ENCODE measurements at regions not wholly inside any gene's neighbourhood (a gene's known extent, or its start where the extent isn't known, plus 50 kb on each side); places are given as distances from the start of the nearest gene placed in this dataset.

DNA sequence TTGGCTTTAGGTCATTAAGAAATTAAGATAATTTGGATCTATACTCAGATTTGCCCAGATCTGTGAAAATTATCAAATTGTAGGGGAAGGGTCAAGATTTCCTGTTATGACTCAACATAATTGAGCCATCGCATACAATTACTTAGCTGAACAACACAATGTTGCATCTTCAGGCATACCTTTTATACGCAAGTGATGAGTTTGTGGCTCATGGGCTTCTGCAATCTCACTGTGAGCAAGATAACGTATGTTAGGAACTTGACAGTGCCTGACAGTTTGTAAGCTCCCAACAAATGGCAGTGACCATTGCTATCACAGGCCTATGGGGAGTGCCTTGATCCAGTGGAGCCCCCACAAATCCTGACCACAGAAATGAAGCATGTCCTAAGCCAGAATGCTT, 199.7 kb downstream of the BCAT1 start:
- no peaks in the 10 kb centered on the region for H4K20me1 ChIP-seq (ENCODE audit: insufficient read depth)
- BruUV-seq (replicated peaks) = no TSS peak
- no peak overlapping the region for H3K27ac ChIP-seq (ENCODE audit: low read depth, low read length)
- H3K4me2 ChIP-seq (ENCODE audit: low read length) = no peak overlapping the region
- no peaks in the 10 kb centered on the region for H3K36me3 ChIP-seq (ENCODE audit: control insufficient read depth in 1 of 2, insufficient read depth in 2 of 2, low read length in 2 of 2)
- H3K9me3 ChIP-seq (ENCODE audit: control insufficient read depth in 1 of 2, insufficient read depth in 1 of 2, low read depth in 1 of 2, low read length in 2 of 2) = no peaks in the 10 kb centered on the region
- ChIA-PET RAD21 (ENCODE audit: low non-redundant PET in 1 of 2, low total read pairs in 2 of 2, uncharacterized antibody in 2 of 2, unreplicated experiment in 2 of 2) (no interaction called here), POLR2A (no interaction called here), CTCF (no interaction called here)
- H3K9me2 ChIP-seq (ENCODE audit: insufficient read depth) = no peaks in the 10 kb centered on the region
- H3K79me2 ChIP-seq (ENCODE audit: insufficient read depth, low read length) = no peaks in the 10 kb centered on the region
- no peak for ATAC-seq
- no peak overlapping the region for H3K9ac ChIP-seq (ENCODE audit: low read length)
- no peak overlapping the region for H3K4me3 ChIP-seq (replicated peaks in 1 of 2; ENCODE audit: low read depth in 1 of 2, low read length in 2 of 2)
- DNase-seq (ENCODE audit: low read depth, low spot score) = no peak
- no peak overlapping the region for H2AFZ ChIP-seq (ENCODE audit: low read depth, low read length, poor library complexity, severe bottlenecking)
- intact Hi-C loops (cut with micrococcal nuclease) = no loop called here
- no peaks in the 10 kb centered on the region for H3K27me3 ChIP-seq (ENCODE audit: insufficient read depth, low read length)
- no peak for TF ChIP-seq POLR2A (IDR thresholded peaks at IDR 0.05; ENCODE audit: borderline replicate concordance, extremely low read depth, insufficient read depth, insufficient read length)
- TF ChIP-seq EZH2 (IDR thresholded peaks at IDR 0.05) = no peak
- no peak for TF ChIP-seq TCF7L2 (IDR thresholded peaks at IDR 0.05; ENCODE audit: borderline replicate concordance, extremely low read depth, insufficient read depth, insufficient read length)
- TF ChIP-seq, protein P1, sequence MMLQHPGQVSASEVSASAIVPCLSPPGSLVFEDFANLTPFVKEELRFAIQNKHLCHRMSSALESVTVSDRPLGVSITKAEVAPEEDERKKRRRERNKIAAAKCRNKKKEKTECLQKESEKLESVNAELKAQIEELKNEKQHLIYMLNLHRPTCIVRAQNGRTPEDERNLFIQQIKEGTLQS (IDR thresholded peaks at IDR 0.05) = no peak
- TF ChIP-seq, protein P2, sequence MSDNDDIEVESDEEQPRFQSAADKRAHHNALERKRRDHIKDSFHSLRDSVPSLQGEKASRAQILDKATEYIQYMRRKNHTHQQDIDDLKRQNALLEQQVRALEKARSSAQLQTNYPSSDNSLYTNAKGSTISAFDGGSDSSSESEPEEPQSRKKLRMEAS (IDR thresholded peaks at IDR 0.05) = no peak
- TF ChIP-seq JUND (IDR thresholded peaks at IDR 0.05) = no peak
- TF ChIP-seq, protein P3, sequence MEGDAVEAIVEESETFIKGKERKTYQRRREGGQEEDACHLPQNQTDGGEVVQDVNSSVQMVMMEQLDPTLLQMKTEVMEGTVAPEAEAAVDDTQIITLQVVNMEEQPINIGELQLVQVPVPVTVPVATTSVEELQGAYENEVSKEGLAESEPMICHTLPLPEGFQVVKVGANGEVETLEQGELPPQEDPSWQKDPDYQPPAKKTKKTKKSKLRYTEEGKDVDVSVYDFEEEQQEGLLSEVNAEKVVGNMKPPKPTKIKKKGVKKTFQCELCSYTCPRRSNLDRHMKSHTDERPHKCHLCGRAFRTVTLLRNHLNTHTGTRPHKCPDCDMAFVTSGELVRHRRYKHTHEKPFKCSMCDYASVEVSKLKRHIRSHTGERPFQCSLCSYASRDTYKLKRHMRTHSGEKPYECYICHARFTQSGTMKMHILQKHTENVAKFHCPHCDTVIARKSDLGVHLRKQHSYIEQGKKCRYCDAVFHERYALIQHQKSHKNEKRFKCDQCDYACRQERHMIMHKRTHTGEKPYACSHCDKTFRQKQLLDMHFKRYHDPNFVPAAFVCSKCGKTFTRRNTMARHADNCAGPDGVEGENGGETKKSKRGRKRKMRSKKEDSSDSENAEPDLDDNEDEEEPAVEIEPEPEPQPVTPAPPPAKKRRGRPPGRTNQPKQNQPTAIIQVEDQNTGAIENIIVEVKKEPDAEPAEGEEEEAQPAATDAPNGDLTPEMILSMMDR (IDR thresholded peaks at IDR 0.05 in 2 of 3, conservative IDR thresholded peaks at IDR 0.05 in 1 of 3; ENCODE audit: borderline replicate concordance in 1 of 3, insufficient read depth in 1 of 3, low read depth in 2 of 3, low read length in 2 of 3) = no peak
- TF ChIP-seq SRF (IDR thresholded peaks at IDR 0.05; ENCODE audit: low read depth) = no peak
- no peak for TF ChIP-seq EZH2phosphoT487 (IDR thresholded peaks at IDR 0.05; ENCODE audit: borderline replicate concordance)
- no peak for TF ChIP-seq SP1 (IDR thresholded peaks at IDR 0.05; ENCODE audit: low read depth)
- TF ChIP-seq SIN3A (IDR thresholded peaks at IDR 0.05; ENCODE audit: low read depth) = no peak
- no peak for TF ChIP-seq ZNF274 (IDR thresholded peaks at IDR 0.05; ENCODE audit: low read depth, low read length)
- TF ChIP-seq, protein P4, sequence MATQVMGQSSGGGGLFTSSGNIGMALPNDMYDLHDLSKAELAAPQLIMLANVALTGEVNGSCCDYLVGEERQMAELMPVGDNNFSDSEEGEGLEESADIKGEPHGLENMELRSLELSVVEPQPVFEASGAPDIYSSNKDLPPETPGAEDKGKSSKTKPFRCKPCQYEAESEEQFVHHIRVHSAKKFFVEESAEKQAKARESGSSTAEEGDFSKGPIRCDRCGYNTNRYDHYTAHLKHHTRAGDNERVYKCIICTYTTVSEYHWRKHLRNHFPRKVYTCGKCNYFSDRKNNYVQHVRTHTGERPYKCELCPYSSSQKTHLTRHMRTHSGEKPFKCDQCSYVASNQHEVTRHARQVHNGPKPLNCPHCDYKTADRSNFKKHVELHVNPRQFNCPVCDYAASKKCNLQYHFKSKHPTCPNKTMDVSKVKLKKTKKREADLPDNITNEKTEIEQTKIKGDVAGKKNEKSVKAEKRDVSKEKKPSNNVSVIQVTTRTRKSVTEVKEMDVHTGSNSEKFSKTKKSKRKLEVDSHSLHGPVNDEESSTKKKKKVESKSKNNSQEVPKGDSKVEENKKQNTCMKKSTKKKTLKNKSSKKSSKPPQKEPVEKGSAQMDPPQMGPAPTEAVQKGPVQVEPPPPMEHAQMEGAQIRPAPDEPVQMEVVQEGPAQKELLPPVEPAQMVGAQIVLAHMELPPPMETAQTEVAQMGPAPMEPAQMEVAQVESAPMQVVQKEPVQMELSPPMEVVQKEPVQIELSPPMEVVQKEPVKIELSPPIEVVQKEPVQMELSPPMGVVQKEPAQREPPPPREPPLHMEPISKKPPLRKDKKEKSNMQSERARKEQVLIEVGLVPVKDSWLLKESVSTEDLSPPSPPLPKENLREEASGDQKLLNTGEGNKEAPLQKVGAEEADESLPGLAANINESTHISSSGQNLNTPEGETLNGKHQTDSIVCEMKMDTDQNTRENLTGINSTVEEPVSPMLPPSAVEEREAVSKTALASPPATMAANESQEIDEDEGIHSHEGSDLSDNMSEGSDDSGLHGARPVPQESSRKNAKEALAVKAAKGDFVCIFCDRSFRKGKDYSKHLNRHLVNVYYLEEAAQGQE (IDR thresholded peaks at IDR 0.05; ENCODE audit: low read depth) = no peak
- H3K4me1 ChIP-seq (ENCODE audit: control insufficient read depth in 1 of 2, insufficient read depth in 2 of 2, low read length in 2 of 2) = no peaks in the 10 kb centered on the region

All from HCT116 (cell line).